SK-N-SH (cell line): ENCODE measurements at regions not wholly inside any gene's neighbourhood (a gene's known extent, or its start where the extent isn't known, plus 50 kb on each side); places are given as distances from the start of the nearest gene placed in this dataset.

Experiments
- EZH2phosphoT487 ChIP-seq: fragments of 200-600 bp; sonication (generic); IDR thresholded peaks from 2 replicates; pipeline ENCODE4 v1.6.1; 2017; ENCODE audit warnings: low read depth, mixed run types, mild to moderate bottlenecking, antibody characterized with exemption, moderate library complexity, borderline replicate concordance
- GATA2 ChIP-seq: sonication (generic); formaldehyde crosslinking; IDR thresholded peaks from 2 replicates; pipeline ENCODE4 v1.5.0; 2020; ENCODE audit warnings: mild to moderate bottlenecking, missing genetic modification reagents
- MXI1 ChIP-seq: IDR thresholded peaks from 2 replicates; pipeline ENCODE4 v1.6.1; 2012; ENCODE audit warnings: mild to moderate bottlenecking, low read depth, low read length, improper control_type of control experiment
- POLR2AphosphoS5 ChIP-seq: IDR thresholded peaks from 2 replicates; pipeline ENCODE4 v1.6.1; 2012; ENCODE audit warnings: low read depth, low read length
- RAD21 ChIP-seq: IDR thresholded peaks from 2 replicates; pipeline ENCODE4 v1.6.1; 2012; ENCODE audit warnings: mild to moderate bottlenecking, low read length
- RCOR1 ChIP-seq: fragments of 150-350 bp; IDR thresholded peaks from 2 replicates; pipeline ENCODE4 v1.6.1; 2017; ENCODE audit warnings: antibody characterized with exemption, low read length
- RFX5 ChIP-seq: IDR thresholded peaks from 2 replicates; pipeline ENCODE4 v1.6.1; 2012; ENCODE audit warnings: mild to moderate bottlenecking, improper control_type of control experiment, low read length
- SMC3 ChIP-seq: IDR thresholded peaks from 2 replicates; pipeline ENCODE4 v1.6.1; 2012; ENCODE audit warnings: low read depth, low read length, improper control_type of control experiment
- TEAD4 ChIP-seq: IDR thresholded peaks from 2 replicates; pipeline ENCODE4 v1.4.0; 2012; ENCODE audit warnings: mild to moderate bottlenecking, borderline replicate concordance; ENCODE audit not compliant: insufficient read depth
- TF ChIP-seq, protein P1 (sequence below): fragments of 200-600 bp; sonication (generic); IDR thresholded peaks from 2 replicates; pipeline ENCODE4 v1.6.1; 2017; ENCODE audit warnings: antibody characterized with exemption, mild to moderate bottlenecking, moderate library complexity
- TF ChIP-seq, protein P2 (sequence below): fragments of 150-350 bp; IDR thresholded peaks from 2 replicates; pipeline ENCODE4 v1.6.1; 2017; ENCODE audit warnings: antibody characterized with exemption, low read length, low read depth, borderline replicate concordance
- TF ChIP-seq, protein P3 (sequence below): IDR thresholded peaks from 2 replicates; pipeline ENCODE4 v1.4.0; 2012; ENCODE audit warnings: low read depth
- TF ChIP-seq, protein P4 (sequence below): IDR thresholded peaks from 2 replicates; pipeline ENCODE4 v1.4.0; 2012; ENCODE audit warnings: low read depth, borderline replicate concordance
- TF ChIP-seq, protein P5 (sequence below): IDR thresholded peaks from 2 replicates; pipeline ENCODE4 v1.6.1; 2012; ENCODE audit warnings: mild to moderate bottlenecking, low read depth, low read length, moderate library complexity

DNA sequence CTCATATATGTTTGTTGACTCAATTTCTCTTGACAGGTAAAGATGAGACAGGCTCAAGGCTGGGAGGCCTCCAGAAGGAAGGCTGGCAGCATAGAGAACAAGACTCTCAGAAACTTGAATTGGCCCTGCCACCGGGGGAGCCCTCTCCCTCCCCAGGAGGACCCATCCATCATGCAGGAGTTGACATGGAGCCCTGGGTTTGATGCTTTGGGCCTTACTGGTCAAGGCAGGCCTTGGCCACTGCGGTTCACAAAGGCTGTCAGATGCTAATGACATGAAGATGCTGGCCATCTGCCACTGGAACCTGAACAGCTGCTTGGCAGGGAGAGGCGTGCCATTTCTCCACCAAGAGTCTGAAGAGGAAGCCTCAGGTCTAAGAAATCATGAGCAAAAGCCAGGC lies 193.6 kb downstream of the MTCL1 start:
- TF ChIP-seq, protein P1, sequence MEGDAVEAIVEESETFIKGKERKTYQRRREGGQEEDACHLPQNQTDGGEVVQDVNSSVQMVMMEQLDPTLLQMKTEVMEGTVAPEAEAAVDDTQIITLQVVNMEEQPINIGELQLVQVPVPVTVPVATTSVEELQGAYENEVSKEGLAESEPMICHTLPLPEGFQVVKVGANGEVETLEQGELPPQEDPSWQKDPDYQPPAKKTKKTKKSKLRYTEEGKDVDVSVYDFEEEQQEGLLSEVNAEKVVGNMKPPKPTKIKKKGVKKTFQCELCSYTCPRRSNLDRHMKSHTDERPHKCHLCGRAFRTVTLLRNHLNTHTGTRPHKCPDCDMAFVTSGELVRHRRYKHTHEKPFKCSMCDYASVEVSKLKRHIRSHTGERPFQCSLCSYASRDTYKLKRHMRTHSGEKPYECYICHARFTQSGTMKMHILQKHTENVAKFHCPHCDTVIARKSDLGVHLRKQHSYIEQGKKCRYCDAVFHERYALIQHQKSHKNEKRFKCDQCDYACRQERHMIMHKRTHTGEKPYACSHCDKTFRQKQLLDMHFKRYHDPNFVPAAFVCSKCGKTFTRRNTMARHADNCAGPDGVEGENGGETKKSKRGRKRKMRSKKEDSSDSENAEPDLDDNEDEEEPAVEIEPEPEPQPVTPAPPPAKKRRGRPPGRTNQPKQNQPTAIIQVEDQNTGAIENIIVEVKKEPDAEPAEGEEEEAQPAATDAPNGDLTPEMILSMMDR = no peak
- TF ChIP-seq, protein P2, sequence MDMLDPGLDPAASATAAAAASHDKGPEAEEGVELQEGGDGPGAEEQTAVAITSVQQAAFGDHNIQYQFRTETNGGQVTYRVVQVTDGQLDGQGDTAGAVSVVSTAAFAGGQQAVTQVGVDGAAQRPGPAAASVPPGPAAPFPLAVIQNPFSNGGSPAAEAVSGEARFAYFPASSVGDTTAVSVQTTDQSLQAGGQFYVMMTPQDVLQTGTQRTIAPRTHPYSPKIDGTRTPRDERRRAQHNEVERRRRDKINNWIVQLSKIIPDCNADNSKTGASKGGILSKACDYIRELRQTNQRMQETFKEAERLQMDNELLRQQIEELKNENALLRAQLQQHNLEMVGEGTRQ = no peak
- no peak for TF ChIP-seq EZH2phosphoT487
- TF ChIP-seq POLR2AphosphoS5 = no peak
- TF ChIP-seq, protein P3, sequence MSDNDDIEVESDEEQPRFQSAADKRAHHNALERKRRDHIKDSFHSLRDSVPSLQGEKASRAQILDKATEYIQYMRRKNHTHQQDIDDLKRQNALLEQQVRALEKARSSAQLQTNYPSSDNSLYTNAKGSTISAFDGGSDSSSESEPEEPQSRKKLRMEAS = no peak
- no peak for TF ChIP-seq RCOR1
- no peak for TF ChIP-seq MXI1
- TF ChIP-seq, protein P4, sequence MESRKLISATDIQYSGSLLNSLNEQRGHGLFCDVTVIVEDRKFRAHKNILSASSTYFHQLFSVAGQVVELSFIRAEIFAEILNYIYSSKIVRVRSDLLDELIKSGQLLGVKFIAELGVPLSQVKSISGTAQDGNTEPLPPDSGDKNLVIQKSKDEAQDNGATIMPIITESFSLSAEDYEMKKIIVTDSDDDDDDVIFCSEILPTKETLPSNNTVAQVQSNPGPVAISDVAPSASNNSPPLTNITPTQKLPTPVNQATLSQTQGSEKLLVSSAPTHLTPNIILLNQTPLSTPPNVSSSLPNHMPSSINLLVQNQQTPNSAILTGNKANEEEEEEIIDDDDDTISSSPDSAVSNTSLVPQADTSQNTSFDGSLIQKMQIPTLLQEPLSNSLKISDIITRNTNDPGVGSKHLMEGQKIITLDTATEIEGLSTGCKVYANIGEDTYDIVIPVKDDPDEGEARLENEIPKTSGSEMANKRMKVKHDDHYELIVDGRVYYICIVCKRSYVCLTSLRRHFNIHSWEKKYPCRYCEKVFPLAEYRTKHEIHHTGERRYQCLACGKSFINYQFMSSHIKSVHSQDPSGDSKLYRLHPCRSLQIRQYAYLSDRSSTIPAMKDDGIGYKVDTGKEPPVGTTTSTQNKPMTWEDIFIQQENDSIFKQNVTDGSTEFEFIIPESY = no peak
- no peak for TF ChIP-seq RAD21
- TF ChIP-seq, protein P5, sequence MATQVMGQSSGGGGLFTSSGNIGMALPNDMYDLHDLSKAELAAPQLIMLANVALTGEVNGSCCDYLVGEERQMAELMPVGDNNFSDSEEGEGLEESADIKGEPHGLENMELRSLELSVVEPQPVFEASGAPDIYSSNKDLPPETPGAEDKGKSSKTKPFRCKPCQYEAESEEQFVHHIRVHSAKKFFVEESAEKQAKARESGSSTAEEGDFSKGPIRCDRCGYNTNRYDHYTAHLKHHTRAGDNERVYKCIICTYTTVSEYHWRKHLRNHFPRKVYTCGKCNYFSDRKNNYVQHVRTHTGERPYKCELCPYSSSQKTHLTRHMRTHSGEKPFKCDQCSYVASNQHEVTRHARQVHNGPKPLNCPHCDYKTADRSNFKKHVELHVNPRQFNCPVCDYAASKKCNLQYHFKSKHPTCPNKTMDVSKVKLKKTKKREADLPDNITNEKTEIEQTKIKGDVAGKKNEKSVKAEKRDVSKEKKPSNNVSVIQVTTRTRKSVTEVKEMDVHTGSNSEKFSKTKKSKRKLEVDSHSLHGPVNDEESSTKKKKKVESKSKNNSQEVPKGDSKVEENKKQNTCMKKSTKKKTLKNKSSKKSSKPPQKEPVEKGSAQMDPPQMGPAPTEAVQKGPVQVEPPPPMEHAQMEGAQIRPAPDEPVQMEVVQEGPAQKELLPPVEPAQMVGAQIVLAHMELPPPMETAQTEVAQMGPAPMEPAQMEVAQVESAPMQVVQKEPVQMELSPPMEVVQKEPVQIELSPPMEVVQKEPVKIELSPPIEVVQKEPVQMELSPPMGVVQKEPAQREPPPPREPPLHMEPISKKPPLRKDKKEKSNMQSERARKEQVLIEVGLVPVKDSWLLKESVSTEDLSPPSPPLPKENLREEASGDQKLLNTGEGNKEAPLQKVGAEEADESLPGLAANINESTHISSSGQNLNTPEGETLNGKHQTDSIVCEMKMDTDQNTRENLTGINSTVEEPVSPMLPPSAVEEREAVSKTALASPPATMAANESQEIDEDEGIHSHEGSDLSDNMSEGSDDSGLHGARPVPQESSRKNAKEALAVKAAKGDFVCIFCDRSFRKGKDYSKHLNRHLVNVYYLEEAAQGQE = no peak
- no peak for TF ChIP-seq RFX5
- TF ChIP-seq TEAD4 = no peak
- TF ChIP-seq SMC3 = no peak
- TF ChIP-seq GATA2 (CRISPR knock-in tag) = no peak
